Activated CD8-positive, alpha-beta T cell treated with anti-CD3 and anti-CD28 coated beads for 36 hours (primary cell): ENCODE measurements at regions not wholly inside any gene's neighbourhood (a gene's known extent, or its start where the extent isn't known, plus 50 kb on each side); places are given as distances from the start of the nearest gene placed in this dataset.

Source experiments
- ATAC-seq: fragments of 200-7000 bp; cut with Tn5 transposase; one replicate; pipeline ENCODE4 v1.10.0; 2021; ENCODE audit warnings: mild to moderate bottlenecking, moderate library complexity
- CTCF ChIA-PET: fragments of 350-600 bp; sonication (Branson Sonifier 250); formaldehyde crosslinking; loops from one replicate; lab custom pipeline; 2021; ENCODE audit warnings: antibody characterized with exemption; lab: Charles Lee
- POLR2A ChIA-PET: fragments of 350-600 bp; sonication (Branson Sonifier 250); formaldehyde crosslinking; loops from one replicate; lab custom pipeline; 2021; ENCODE audit warnings: antibody characterized with exemption; lab: Charles Lee
- DNase-seq: peaks from one replicate; pipeline ENCODE4 v3.0.0-alpha.2; 2020
- H3K27ac Mint-ChIP-seq: one replicate; pipeline ENCODE4 v1.8.0; 2021; ENCODE audit warnings: mild to moderate bottlenecking, mixed read lengths
- H3K27me3 Mint-ChIP-seq: one replicate; pipeline ENCODE4 v1.8.0; 2021; ENCODE audit warnings: mixed read lengths
- H3K36me3 Mint-ChIP-seq: one replicate; pipeline ENCODE4 v1.8.0; 2021; ENCODE audit warnings: low read depth, mixed read lengths
- H3K4me1 Mint-ChIP-seq: one replicate; pipeline ENCODE4 v1.8.0; 2021; ENCODE audit warnings: low read depth, mixed read lengths
- H3K4me3 Mint-ChIP-seq: one replicate; pipeline ENCODE4 v1.8.0; 2021; ENCODE audit warnings: mild to moderate bottlenecking, moderate library complexity, mixed read lengths
- H3K9me3 Mint-ChIP-seq: one replicate; pipeline ENCODE4 v1.8.0; 2021; ENCODE audit warnings: mixed read lengths
- CTCF ChIP-seq: fragments of 200-600 bp; IDR thresholded peaks from one replicate; pipeline ENCODE4 v1.8.0; 2022; ENCODE audit warnings: antibody characterized with exemption, mild to moderate bottlenecking
- intact Hi-C: fragments of 100-400 bp; cut with micrococcal nuclease; formaldehyde crosslinking; loops from one replicate; pipeline ENCODE4 v1.10.0; 2022

GRCh38 chr5:143886651-143887638, 75.0 kb downstream of the HMHB1 start:
- intact Hi-C loops, result no loop called here
- Mint-ChIP-seq H3K36me3 (no peaks in the 10 kb centered on the region), H3K4me1 (no peaks in the 10 kb centered on the region), H3K27me3 (peaks cover 2% of the 10 kb centered on the region), H3K9me3 (no peaks in the 10 kb centered on the region), H3K27ac (no peak overlapping the region), H3K4me3 (no peak overlapping the region)
- ChIA-PET POLR2A (no interaction called here), CTCF (interaction anchor here (1.4 kb wide), 1 partner anchor 11 kb away, joined by 3 read pairs; no protein-coding TSS in a partner anchor)
- no peak for TF ChIP-seq CTCF
- DNase-seq (no peak), ATAC-seq (no peak)

GRCh38 chr5:143887903-143888665, 76.1 kb downstream of the HMHB1 start:
- ATAC-seq (no peak), DNase-seq (no peak)
- CTCF ChIA-PET, result interaction anchor here (0.8 to 1.4 kb wide), 2 partner anchors 10 to 13 kb away, joined by 3 read pairs; no protein-coding TSS in a partner anchor
- TF ChIP-seq CTCF, result no peak
- no peak overlapping the region for H3K27ac Mint-ChIP-seq
- peaks cover 2% of the 10 kb centered on the region for H3K27me3 Mint-ChIP-seq
- intact Hi-C loops, result no loop called here
- POLR2A ChIA-PET, result interaction anchor here (0.6 kb wide), 2 partner anchors 31 to 114 kb away, joined by 3 read pairs; no protein-coding TSS in a partner anchor
- H3K4me1 Mint-ChIP-seq, result no peaks in the 10 kb centered on the region
- no peak overlapping the region for H3K4me3 Mint-ChIP-seq
- H3K9me3 Mint-ChIP-seq, result no peaks in the 10 kb centered on the region
- no peaks in the 10 kb centered on the region for H3K36me3 Mint-ChIP-seq

GRCh38 chr5:143888912-143889311, 77.0 kb downstream of the HMHB1 start:
- no peak overlapping the region for H3K27ac Mint-ChIP-seq
- no peak overlapping the region for H3K4me3 Mint-ChIP-seq
- no peak for TF ChIP-seq CTCF
- ChIA-PET CTCF (no interaction called here), POLR2A (interaction anchor here (0.7 kb wide), 1 partner anchor 295 kb away, joined by 3 read pairs; no protein-coding TSS in a partner anchor)
- ATAC-seq (no peak), DNase-seq (no peak)
- H3K4me1 Mint-ChIP-seq, result no peaks in the 10 kb centered on the region
- intact Hi-C loops, result no loop called here
- H3K36me3 Mint-ChIP-seq, result no peaks in the 10 kb centered on the region
- H3K27me3 Mint-ChIP-seq, result peaks cover 2% of the 10 kb centered on the region
- H3K9me3 Mint-ChIP-seq, result no peaks in the 10 kb centered on the region

- intact Hi-C loops, result no loop called here
- CTCF ChIA-PET, result no interaction called here
- POLR2A ChIA-PET, result no interaction called here
Measured at GRCh38 chr5:143889986-143890385, 78.0 kb downstream of the HMHB1 start.

More at GRCh38 chr5:143889986-143890385, 78.0 kb downstream of the HMHB1 start:
- no peak for TF ChIP-seq CTCF
- H3K36me3 Mint-ChIP-seq, result no peaks in the 10 kb centered on the region
- H3K4me1 Mint-ChIP-seq, result no peaks in the 10 kb centered on the region
- H3K27me3 Mint-ChIP-seq, result peaks cover 2% of the 10 kb centered on the region
- no peak for ATAC-seq
- no peak overlapping the region for H3K4me3 Mint-ChIP-seq
- no peaks in the 10 kb centered on the region for H3K9me3 Mint-ChIP-seq
- H3K27ac Mint-ChIP-seq, result no peak overlapping the region
- no peak for DNase-seq
